Renal cortex interstitium (tissue), 11 donors: ENCODE measurements at regions not wholly inside any gene's neighbourhood (a gene's known extent, or its start where the extent isn't known, plus 50 kb on each side); places are given as distances from the start of the nearest gene placed in this dataset.

Experiments used
- DNase-seq, 11 donors: peaks; one replicate each; pipeline ENCODE4 v3.0.0-alpha.2; 2013; ENCODE audit warnings: low read depth in 9 of 11, low spot score in 4 of 11; ENCODE audit errors: extremely low read depth in 1 of 11

- no peak for DNase-seq
Observed at GRCh38 chr10:123595661-123596060, 70.5 kb upstream of the GPR26 start.

- no peak for DNase-seq
Observed at GRCh38 chr10:123597676-123598075, 68.5 kb upstream of the GPR26 start.

- no peak for DNase-seq
Observed at GRCh38 chr10:123599366-123599849, 66.7 kb upstream of the GPR26 start.

- no peak for DNase-seq
Observed at GRCh38 chr10:123600177-123600576, 66.0 kb upstream of the GPR26 start.

GRCh38 chr10:123603130-123603529 is 63.0 kb upstream of the GPR26 start:
- no peak for DNase-seq

- no peak for DNase-seq
Observed at GRCh38 chr10:123604506-123604905, 61.6 kb upstream of the GPR26 start.

- no peak for DNase-seq
Observed at GRCh38 chr10:123606006-123606405, 60.1 kb upstream of the GPR26 start.

GRCh38 chr10:123606955-123607354 is 59.2 kb upstream of the GPR26 start:
- no peak for DNase-seq

- no peak for DNase-seq
Observed at GRCh38 chr10:123607386-123607785, 58.8 kb upstream of the GPR26 start.

GRCh38 chr10:123608047-123608446 is 58.1 kb upstream of the GPR26 start:
- DNase-seq: no peak

- no peak for DNase-seq
Observed at GRCh38 chr10:123611243-123611642, 54.9 kb upstream of the GPR26 start.

GRCh38 chr10:123611876-123612275 is 54.3 kb upstream of the GPR26 start:
- no peak for DNase-seq

- no peak for DNase-seq
Observed at GRCh38 chr10:123613346-123613850, 52.8 kb upstream of the GPR26 start.

GRCh38 chr10:123614888-123615287 is 51.3 kb upstream of the GPR26 start:
- DNase-seq: peak; percentile 60 to 89 (median 81)
